ENCODE measurements at regions not wholly inside any gene's neighbourhood (a gene's known extent, or its start where the extent isn't known, plus 50 kb on each side); places are given as distances from the start of the nearest gene placed in this dataset.

GRCh38 chr6:113655761-113656160, 201.4 kb upstream of the MARCKS start:
- no peak for DNase-seq

DNA sequence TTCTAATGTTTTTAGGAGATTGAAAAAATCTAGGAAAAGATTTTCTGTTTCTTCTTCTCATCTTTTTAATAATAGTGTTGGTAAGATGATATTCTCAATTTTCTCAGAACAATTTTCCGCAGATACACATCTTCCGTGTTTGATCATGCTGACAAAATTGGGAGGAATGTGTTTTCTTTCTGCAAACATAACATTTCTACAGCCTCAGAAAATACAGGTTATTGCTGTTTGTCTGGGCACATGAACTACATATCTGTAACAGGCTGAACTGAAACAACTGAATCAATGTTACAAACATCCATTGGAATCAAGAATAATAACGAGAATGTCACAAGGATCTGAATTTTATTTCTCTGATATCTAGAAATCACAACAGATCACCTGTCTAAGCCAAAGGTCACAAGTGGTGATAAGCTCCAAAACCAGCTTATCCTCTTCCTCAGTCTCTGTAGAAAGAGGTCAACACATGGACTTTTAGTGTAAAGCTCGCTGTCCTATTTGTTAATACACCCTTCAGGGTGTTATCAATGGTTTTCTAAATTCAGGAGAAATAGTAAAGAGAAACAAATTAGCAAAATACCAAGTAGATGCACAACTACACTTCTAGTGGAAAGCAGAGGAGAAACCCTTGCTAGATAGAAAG, 197.3 kb upstream of the MARCKS start:
- DNase-seq = no peak

GRCh38 chr6:113660819-113661218, 196.3 kb upstream of the MARCKS start:
- DNase-seq = no peak

DNA sequence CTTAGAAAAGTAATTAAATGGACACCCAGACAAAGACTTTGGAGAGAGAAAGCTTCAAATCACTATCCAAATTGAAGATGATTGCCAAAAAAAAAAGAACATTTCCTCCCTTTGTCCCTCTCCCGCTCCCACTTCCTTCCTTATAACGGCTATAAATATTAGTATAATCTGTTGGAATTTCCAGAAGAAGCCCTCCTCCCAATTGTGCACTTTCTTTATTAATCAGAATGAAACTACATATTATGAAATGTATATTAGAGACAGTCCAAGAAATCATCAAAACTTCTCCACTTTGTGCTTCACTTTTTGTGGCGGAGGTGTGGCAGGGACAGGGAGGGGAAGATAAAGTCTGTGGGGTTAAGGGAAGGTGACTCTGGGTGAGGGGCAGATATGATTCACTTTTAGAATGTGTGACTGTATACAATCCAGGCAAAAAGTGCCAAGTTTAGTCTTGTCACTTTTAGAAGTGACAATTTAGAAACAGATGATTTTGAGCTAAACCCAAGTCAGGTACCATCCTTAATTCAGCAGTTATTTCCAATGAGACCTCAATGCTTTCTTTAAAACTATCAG, 195.0 kb upstream of the MARCKS start:
- DNase-seq = peak in 1 of 3 donors; percentile 54

DNA sequence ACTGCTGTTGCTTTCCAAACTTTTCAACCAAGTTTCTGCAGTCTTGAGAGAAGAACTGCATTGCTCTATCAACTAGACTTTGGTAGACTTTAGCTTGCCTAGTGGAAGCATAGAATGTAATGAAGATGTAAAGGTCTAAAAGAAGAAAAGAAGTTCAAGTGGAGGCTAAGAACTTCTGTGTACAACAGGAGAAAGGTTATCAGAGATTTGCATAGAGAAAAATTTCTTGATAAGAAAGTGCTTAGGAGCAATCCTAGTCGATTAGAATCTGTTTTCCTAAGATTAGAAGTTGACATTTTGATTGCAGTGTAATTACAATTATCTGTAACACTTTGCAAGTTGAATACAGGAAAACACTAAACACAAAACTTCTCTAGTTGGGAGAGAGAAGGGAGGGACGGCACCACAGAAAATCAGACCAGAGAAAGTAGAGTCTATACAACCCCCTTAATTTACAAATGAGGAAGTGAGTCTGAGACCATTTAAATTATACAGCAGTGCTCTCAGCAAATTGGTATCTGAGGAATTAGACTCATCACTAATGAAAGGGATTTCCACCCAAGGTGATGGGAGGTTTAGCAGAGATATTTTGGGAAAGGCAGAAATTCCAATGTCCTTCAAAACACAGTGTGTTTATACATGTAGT, 194.3 kb upstream of the MARCKS start:
- DNase-seq = no peak

DNA sequence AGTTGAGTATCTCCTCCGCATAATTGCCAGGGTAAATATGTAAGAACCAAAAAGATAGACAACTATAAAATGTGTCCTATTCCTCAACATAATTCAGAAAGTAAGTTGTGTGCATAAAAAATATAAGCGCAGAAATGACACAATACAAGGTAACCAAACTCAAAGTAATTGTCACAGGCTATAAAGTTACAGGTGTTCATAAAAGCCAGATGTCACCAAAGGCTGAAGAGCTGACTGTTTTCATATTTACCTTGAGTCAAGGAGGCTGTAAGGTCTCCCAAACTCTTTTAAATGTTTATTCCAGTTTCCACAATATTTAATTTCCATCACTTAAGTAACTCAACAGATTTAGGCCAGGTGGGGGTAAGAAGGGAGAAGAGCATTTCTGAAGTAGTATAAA, 192.2 kb upstream of the MARCKS start:
- no peak for DNase-seq

GRCh38 chr6:113668641-113669408, 188.3 kb upstream of the MARCKS start:
- peak in 2 of 3 donors; percentile 43 to 45 for DNase-seq

- no peak for DNase-seq
Measured at GRCh38 chr6:113669606-113670005, 187.5 kb upstream of the MARCKS start.

DNA sequence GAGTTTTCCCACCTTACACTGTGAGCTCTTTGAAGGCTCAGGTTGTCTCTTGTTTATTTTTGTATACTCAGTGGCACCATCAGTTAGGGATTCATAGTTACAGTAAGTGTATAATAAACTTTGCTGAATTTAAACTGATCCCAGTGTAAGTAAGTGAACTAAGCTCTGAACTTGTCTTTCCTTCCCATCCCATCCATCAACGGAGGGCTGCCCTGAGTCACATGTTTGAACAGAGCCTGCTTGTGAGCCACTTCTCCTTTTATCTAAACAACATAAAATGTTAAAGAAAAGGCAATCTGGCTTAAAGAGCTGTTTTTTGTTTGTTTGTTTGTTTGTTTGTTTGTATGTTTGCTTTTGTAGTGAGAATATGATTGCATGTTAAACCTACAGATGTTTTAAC, 185.7 kb upstream of the MARCKS start:
- peak; percentile 53 to 58 (median 56) for DNase-seq

GRCh38 chr6:113672491-113673149, 184.5 kb upstream of the MARCKS start:
- no peak for DNase-seq

GRCh38 chr6:113674075-113674474, 183.1 kb upstream of the MARCKS start:
- no peak for DNase-seq

- DNase-seq = no peak
Measured at GRCh38 chr6:113676057-113676456, 181.1 kb upstream of the MARCKS start.

GRCh38 chr6:113676968-113677367, 180.2 kb upstream of the MARCKS start:
- DNase-seq = no peak

- DNase-seq = no peak
Measured at GRCh38 chr6:113679051-113679450, 178.1 kb upstream of the MARCKS start.

DNA sequence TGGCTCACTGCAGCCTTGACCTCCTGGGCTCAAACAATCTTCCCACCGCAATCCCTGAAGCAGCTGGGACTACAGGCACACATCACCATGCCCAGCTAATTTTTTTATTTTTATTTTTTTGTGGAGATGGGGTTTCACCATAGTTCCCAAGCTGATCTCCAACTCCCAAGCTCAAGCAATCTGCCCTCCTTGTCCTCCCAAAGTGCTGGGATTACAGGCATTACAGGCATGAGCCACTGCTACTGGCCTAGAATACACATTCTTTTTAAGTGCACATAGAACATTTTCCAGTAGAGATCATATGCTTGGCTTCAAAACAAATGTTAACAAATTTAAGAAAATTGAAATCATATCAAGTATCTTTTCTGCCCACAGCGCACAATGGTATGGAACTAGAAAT, 176.8 kb upstream of the MARCKS start:
- no peak for DNase-seq

GRCh38 chr6:113683968-113684367, 173.2 kb upstream of the MARCKS start:
- DNase-seq = no peak

DNA sequence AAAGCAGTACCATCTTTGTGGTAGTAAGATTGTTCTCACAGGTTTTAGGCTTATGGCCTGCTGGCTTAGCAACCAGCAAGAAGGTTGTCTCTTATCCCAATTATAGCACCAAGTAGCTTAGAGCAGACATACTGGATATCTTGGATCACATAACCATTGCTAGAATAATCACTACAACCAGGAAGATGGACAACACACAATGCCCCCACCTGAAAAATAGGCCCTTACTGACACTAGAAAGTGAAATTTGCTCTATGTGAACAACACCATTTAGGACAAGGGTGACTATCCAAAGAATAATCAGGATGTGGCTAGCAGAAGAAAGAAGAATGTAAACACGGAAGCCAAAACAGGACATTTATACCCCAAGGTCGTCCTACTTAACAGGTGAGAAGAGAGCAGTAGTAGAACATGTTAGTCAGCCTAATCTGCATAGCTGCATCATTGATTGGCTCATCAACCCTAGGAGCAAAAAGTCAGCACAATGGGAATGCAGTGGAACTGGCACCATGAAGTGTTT, 172.7 kb upstream of the MARCKS start:
- no peak for DNase-seq

- no peak for DNase-seq
Measured at GRCh38 chr6:113686049-113686448, 171.1 kb upstream of the MARCKS start.

DNA sequence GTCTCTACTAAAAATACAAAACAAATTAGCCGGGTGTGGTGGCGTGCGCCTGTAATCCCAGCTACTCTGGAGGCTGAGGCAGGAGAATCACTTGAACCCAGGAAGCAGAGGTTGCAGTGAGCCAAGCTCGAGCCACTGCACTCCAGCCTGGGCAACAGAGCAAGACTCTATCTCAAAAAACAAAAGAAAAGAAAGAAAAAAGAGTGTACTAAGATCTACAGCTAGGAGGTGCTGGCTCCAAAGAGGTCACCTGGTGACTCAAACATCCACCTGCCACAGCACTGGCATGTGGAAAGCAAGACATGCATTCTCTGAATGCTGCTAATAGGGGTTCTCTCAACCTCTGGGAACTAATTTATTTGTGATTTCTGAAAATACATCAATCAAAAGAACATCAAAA, 167.5 kb upstream of the MARCKS start:
- DNase-seq = peak in 1 of 3 donors; percentile 3

- peak; percentile 50 to 74 (median 72) for DNase-seq
Measured at GRCh38 chr6:113690281-113691259, 166.6 kb upstream of the MARCKS start.

DNA sequence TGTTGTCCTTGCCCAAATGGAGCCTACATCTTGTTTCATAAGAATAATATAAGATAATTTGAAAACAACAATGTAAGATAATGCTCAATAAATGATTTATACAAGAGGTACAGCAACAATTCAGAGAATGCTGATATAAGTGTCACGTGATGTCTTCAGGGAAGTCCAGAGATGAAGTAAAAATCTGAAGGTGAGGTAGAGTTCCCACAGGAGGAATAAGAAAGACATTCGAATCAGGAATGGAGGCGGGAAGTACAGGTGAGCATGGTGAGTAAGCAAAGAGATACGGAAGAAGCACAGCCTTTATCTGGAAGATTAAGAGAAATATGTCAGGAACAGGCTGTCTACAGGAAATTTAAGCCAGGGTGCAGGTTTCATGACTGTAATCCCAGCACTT, 165.9 kb upstream of the MARCKS start:
- DNase-seq = no peak

DNA sequence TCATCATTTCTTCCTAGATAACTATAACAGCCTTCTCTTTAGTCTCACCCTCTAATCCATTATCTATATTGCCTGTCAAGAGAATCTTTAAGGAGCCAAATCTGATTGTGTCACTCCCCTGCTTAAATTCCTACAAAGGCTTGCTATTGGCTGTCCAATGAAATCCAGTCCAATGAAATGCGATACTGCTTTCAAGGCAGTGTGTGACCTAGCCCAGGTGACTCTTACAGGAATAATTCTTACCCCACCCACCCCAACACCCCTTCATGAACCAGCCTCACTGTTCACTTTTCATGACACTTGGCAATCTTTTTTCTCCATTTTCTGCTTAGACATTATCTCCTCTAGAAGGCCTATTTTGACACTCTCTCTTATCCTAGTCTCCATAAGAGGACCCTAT, 163.3 kb upstream of the MARCKS start:
- DNase-seq = no peak
